ENCODE measurements at regions not wholly inside any gene's neighbourhood (a gene's known extent, or its start where the extent isn't known, plus 50 kb on each side); places are given as distances from the start of the nearest gene placed in this dataset.

DNA sequence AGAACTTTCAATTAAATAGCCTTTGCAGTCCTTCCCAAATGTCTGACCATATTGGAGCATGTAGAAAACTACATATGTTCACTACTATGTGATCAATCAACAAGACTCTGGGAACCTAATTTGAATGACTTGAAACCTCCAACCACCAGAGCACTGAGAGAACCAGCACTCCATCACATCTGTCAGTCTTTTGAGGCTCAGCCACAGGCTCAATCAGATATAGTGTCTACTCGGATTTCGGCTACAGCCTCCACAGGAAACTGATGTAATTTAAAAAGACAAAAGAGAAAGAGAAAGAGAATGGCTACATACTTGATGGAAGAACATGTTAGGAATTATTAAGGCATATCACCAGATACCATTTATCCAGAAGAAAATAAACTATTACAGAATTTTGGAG, 859.0 kb downstream of the FAM181B start:
- TF ChIP-seq POLR2AphosphoS5 (IDR thresholded peaks at IDR 0.05; ENCODE audit: low read depth, low read length), result no peak
- no peak for TF ChIP-seq POLR2A (IDR thresholded peaks at IDR 0.05; ENCODE audit: low read depth, low read length)
- TF ChIP-seq TAF1 (IDR thresholded peaks at IDR 0.05; ENCODE audit: borderline replicate concordance, low read depth, low read length), result no peak

All from GM12892 (cell line).